ENCODE measurements at regions not wholly inside any gene's neighbourhood (a gene's known extent, or its start where the extent isn't known, plus 50 kb on each side); places are given as distances from the start of the nearest gene placed in this dataset.
"Not testable (repeated sequence)": the region's sequence is repeated elsewhere in the genome, so short reads cannot be mapped to it uniquely, and the experiment has no call there.

DNA sequence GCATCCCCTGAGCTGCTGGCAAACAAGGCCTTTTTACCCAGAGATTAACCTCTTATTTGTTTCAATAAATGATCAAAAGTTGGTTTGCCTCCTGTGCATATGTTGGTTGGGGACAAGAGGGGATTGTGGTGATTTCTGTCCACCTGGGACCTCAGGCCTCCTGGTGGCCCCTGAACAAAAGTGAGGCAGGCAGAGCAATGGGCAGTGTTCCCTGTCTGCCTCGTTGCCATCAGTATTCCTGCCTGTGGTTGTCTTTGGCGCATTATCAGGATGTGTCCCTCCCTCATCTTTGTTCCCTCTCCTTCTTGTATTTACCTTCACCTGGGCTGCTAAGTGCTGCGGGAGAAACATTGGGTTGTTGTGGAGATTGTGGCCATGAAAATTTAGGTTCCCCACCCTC is 65.3 kb upstream of the DRD5 start:
- no peak for TF ChIP-seq POLR2A (IDR thresholded peaks at IDR 0.05)
- no peak for TF ChIP-seq CTCF (IDR thresholded peaks at IDR 0.05)
- no peaks in the 10 kb centered on the region for H3K9me3 ChIP-seq
- H3K4me3 ChIP-seq = no peak overlapping the region
- H3K27ac ChIP-seq = no peak overlapping the region
- no peaks in the 10 kb centered on the region for H3K36me3 ChIP-seq (ENCODE audit: low read depth, missing control alignments)
- 54 to 55% methylated on average over 3 of the region's 3 CpGs for WGBS, 2 donors
- intact Hi-C loops (cut with DNase I; ENCODE audit: low total_unique reads) = no loop called here
- no peaks in the 10 kb centered on the region for H3K4me1 ChIP-seq
- no peak for DNase-seq
- no peaks in the 10 kb centered on the region for H3K27me3 ChIP-seq

DNA sequence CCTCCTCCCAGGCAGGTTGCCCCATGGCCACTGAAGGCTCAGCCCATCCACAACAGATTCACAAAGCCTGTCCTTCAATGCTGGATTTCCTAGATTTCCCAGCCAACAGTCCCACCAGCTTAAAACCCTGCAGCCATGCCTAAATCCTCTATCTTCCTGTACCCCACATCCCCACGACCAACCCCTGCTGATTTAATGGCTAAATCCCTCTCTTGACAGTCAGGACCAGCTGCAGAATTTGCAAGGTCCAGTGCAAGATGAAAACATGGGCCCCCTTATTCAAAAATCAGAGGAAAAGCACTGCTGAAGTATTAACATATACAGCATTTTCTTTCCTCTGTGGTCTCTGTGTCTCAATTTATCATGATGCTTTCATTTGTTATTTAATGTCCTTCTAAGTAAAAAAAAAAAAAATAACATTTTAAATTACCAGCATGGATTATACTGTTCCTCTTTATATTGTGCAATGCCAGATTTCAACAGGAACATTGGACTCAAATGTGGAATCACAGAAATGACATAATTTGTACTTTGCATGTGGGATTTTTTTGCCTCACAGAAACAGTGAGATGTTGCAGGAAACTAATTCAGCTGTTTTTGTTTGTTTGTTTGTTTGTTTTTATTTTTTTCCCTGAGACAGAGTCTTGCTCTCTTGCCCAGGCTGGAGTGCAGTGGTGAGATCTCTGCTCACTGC is 63.0 kb upstream of the DRD5 start:
- intact Hi-C loops (cut with DNase I; ENCODE audit: low total_unique reads); DNase-seq; H3K9me3 ChIP-seq; H3K4me3 ChIP-seq; H3K4me1 ChIP-seq; H3K36me3 ChIP-seq (ENCODE audit: low read depth, missing control alignments); H3K27me3 ChIP-seq; H3K27ac ChIP-seq: not testable (repeated sequence)
- WGBS, 2 donors = 32 to 36% methylated on average over 1 of the region's 1 CpG

DNA sequence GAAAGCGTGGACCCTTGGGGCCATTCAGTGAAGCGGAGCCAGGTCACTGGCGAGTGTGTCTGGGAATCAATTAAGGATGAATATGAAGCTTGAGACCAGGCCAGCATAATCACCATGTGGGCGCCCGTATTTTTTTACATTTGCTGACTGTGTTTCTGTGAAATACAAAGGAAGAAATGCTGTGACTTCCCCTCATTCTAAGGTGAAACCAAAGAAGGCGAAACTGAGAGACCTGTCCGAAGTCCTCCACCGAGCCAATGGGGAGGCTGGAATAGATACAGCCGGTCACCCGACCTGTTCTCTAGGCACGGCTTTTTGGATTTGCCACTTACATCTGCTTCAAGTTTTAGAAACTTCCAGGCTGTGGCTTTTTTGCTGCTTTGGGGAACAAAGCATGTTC is 59.3 kb upstream of the DRD5 start:
- 81 to 91% methylated on average over 11 of the region's 11 CpGs for WGBS, 2 donors
- H3K4me1 ChIP-seq; H3K27me3 ChIP-seq; H3K9me3 ChIP-seq; H3K27ac ChIP-seq; H3K4me3 ChIP-seq; DNase-seq; intact Hi-C loops (cut with DNase I; ENCODE audit: low total_unique reads); H3K36me3 ChIP-seq (ENCODE audit: low read depth, missing control alignments): not testable (repeated sequence)

Small RNA genes lying in the stretch of these regions (microRNA-seq; reads per million reads assigned to microRNA genes)
- 0 reads per million in 2 donors for gene MIR548I2 (ENCODE audit: borderline number of aligned reads in 2 of 2, borderline replicate concordance in 1 of 2)

Small RNA genes lying in the stretch of these regions (small RNA-seq; reads per million reads assigned to genes)
- gene MIR548I2 = 0 reads per million in 2 donors
- gene RF00017 = 0 reads per million in 2 donors
- 0 reads per million in 2 donors for gene SNRPCP13

Data from testis (tissue), 2 donors.